Colon (tissue), 2 donors: ENCODE measurements at regions not wholly inside any gene's neighbourhood (a gene's known extent, or its start where the extent isn't known, plus 50 kb on each side); places are given as distances from the start of the nearest gene placed in this dataset.

Experiments
- FAIRE-seq: peaks from 2 replicates; lab custom pipeline; 2012; peaks lifted over from hg19 to GRCh38; lab: Jason Lieb, UNC
- donor health status: control.
- donor health status: control.

DNA sequence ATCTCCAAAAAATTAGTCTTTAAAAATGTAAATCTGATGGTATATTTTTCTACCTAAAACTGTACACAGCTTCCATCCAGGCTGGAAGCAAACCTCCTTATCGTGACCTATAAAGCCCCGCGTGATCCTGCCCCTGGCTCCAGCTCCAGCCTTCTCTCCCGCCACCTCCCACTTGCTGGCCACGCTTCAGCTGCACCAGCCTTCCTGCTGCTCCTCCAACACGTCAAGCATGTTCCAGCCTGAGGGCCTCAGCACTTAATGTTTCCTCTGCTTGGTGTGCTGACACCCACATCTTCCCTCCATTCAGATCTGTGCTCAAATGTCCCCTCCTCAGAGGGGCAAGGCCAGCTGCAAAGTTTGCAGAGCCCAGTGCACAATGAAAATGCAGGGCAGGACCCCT, 123.5 kb upstream of the MAGI3 start:
- no peak for FAIRE-seq

- no peak for FAIRE-seq
These were observed 120.9 kb upstream of the MAGI3 start for GRCh38 chr1:113269168-113269963.

DNA sequence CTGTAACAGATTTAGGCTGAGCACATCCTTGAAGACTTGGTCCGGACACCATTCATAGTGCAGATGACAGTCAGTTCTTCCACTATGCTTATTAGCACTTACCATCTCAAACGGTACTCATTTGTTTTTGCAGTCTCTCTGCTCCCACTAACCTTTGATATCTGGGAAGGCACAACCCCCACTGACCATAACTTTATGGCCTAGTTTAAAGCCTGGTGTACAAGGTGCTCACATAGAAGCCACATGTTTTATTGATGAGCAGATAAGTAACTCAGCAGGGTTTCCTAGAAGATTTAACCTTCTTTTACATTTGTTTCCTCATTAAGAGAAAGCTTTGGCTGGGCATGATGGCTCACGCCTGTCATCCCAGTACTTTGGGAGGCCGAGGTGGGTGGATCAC, 119.3 kb upstream of the MAGI3 start:
- FAIRE-seq: no peak

DNA sequence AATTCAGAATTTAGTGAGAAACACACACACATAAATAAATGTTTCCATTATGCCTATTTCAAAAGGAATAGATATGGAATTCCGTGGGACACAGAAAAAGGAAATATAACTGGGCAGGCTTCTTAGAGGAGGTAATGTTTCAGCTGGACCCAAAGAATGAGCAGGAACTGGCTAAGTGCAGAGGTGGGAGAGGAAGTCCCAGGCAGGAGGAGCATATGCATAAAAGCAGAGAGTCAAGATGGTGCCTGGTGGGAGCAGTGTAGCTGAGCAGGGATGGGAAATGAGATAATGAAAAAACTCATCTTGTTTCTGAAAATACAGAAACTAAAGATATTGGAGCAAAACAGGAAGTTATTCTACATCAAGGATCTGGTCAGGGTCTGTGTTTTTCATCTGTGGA, 115.2 kb upstream of the MAGI3 start:
- FAIRE-seq: no peak

DNA sequence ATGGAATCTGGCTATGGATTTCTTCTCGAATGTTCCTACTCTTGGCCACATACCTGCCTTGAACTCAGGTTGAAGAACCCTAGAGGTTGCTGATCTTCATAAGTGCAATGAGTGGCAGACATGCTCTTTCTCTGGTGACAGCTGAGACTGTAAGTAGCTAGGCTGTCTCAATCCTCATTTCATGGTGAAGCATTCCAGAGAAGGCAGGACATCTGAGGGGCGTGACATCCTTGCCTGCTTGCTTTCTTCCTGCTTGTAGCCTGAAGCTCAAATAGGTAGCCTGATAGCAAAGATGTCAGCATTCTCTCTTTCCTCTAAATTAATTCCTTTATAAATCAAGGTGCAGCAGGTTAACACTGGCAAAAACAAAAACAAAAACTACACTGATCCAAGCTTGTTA, 114.6 kb upstream of the MAGI3 start:
- no peak for FAIRE-seq

GRCh38 chr1:113276507-113276906, 113.8 kb upstream of the MAGI3 start:
- FAIRE-seq: no peak

DNA sequence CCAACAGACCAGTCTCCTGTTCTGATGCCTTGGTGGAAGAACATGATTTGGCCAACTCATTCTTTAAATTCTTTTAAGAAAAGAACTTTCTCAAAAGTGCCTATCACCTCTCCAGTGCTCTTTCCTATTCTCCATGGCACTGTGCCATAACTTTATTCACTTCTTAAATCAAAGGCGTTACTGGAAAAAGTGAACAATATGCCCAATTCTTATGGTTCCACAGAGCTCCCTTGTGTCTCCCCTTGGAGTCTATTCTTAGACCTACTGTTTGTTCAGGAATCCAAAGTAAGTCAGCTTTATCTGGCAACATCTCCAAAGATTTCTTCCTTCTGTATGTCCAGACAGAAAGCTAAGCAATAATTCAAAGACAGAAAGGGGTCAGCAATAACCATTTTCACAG, 111.9 kb upstream of the MAGI3 start:
- FAIRE-seq: no peak

- FAIRE-seq: no peak
These were observed 111.5 kb upstream of the MAGI3 start for GRCh38 chr1:113278777-113279176.

DNA sequence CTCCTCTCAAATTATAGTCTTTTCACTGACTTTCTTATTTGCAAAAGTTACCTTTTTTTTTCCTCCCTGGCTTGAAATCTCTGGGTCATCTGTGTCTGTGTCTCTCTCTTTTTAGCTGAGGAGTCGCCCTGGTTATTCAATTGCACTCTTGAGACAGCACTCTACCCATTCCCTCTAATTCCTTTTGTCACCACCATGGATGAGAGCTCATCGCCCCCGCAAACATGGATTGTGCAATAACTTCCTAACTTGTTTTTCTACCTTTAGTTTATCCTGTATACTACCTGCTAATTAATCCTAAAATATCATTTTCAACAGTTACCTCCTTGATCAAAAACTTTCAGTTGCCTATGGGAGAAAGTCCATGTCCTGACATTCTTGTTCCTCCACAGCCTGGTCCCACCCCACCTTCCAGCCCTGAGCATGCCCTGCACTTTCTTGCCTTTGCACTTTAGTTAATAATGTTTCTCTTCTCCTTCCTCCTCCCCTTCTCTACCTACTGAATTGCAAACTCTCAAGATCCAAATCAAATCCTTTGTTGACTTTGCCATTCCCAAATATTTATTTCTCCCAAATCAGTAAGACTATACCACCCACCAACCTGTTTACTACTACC, 110.4 kb upstream of the MAGI3 start:
- no peak for FAIRE-seq

GRCh38 chr1:113280581-113280980, 109.7 kb upstream of the MAGI3 start:
- FAIRE-seq: no peak

GRCh38 chr1:113281550-113281949, 108.8 kb upstream of the MAGI3 start:
- FAIRE-seq: no peak

GRCh38 chr1:113282008-113282892, 108.1 kb upstream of the MAGI3 start:
- FAIRE-seq: no peak

GRCh38 chr1:113282893-113283285, 107.4 kb upstream of the MAGI3 start:
- FAIRE-seq: no peak

GRCh38 chr1:113283914-113284313, 106.4 kb upstream of the MAGI3 start:
- FAIRE-seq: no peak

DNA sequence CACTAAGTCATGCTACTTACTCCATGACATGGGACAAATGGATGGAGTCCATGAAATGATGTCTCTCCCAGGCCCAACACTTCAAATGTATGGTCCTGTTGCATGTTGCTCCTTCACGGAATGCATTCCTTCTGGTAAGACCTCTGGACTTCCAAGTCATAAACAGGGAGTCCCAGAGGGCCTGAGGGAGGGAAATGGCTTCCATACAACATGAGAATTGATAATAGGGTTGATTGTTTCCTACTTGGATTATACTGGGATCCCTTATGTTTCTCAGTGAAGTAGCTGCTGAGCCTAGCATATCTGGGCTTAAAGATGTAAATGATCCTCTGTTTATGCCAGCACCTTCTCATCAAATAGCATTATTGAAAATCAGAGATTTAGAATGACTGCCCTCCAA, 104.2 kb upstream of the MAGI3 start:
- no peak for FAIRE-seq

GRCh38 chr1:113291777-113292602, 98.3 kb upstream of the MAGI3 start:
- FAIRE-seq: no peak

DNA sequence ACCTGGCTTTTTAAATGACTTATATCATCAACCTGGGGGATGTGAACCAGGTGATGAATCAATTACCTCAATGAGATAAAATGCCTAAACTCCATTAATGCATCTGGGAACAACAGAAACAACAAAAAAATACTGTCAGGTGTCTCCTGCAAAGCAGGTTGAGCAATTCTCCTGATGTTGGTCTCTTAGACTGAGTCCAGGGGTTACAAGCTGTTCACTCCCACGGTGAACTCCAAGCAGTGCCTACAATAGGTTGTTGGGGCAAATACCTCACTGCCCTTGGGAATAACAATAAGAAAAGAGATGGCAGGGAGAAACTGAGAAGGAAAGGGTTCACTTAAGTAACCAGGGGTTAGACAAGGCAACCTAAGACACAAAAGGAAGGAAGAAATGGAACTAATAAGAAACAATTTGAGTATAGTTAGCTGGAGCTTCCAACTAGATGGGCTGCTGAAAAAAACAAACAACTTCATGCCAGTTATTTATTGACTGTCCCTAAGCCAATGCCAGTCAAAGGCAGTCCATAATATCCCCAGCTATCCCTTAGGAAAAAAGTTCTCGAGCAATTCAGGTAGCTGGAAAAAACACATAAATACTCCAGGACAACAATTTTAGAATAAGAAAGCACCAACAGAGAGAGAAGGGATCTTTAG, 97.6 kb upstream of the MAGI3 start:
- FAIRE-seq: no peak

GRCh38 chr1:113293256-113293626, 97.1 kb upstream of the MAGI3 start:
- FAIRE-seq: no peak

- no peak for FAIRE-seq
These were observed 92.6 kb upstream of the MAGI3 start for GRCh38 chr1:113297749-113298148.

- no peak for FAIRE-seq
These were observed 91.4 kb upstream of the MAGI3 start for GRCh38 chr1:113298941-113299340.

GRCh38 chr1:113302636-113303035, 87.7 kb upstream of the MAGI3 start:
- no peak for FAIRE-seq

DNA sequence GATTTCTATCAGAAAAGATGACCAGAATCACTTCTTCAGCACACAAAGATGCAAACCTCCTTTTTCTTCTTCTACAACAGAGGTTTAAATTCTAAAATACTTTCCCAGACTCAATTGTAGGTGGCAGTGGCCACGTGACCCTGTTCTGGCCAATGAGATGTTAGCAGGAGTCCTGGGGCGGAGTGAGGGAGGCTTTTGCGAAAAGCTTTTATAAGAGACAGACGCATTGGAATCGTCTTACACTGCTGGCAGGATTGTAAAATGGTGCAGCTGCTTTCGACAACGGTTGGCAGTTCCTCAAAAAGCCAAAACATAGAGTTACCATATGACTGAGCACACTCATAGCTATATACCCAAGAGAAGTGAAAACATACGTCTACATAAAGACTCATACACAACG, 87.0 kb upstream of the MAGI3 start:
- no peak for FAIRE-seq
